Adipocyte (in vitro differentiated cells): ENCODE measurements at regions not wholly inside any gene's neighbourhood (a gene's known extent, or its start where the extent isn't known, plus 50 kb on each side); places are given as distances from the start of the nearest gene placed in this dataset.
"Not testable (repeated sequence)": the region's sequence is repeated elsewhere in the genome, so short reads cannot be mapped to it uniquely, and the experiment has no call there.

Experiments
- DNase-seq: peaks from one replicate; pipeline ENCODE4 v3.0.0-alpha.2; 2015; ENCODE audit warnings: low read depth
- H3K27me3 ChIP-seq: replicated peaks from 2 replicates; pipeline ENCODE4 v1.7.0; 2013; ENCODE audit warnings: mild to moderate bottlenecking, low read length, moderate library complexity; ENCODE audit not compliant: control insufficient read depth, insufficient read depth
- H3K36me3 ChIP-seq: 2 replicates; pipeline ENCODE4 v1.7.0; 2013; ENCODE audit warnings: low read length, mild to moderate bottlenecking, moderate library complexity; ENCODE audit not compliant: control insufficient read depth, insufficient read depth, severe bottlenecking
- H3K4me1 ChIP-seq: 2 replicates; pipeline ENCODE4 v1.7.0; 2013; ENCODE audit warnings: mild to moderate bottlenecking, low read length, moderate library complexity; ENCODE audit not compliant: control insufficient read depth, insufficient read depth
- H3K4me3 ChIP-seq: 2 replicates; pipeline ENCODE4 v1.7.0; 2013; ENCODE audit warnings: mild to moderate bottlenecking, low read length, moderate library complexity
- H3K9ac ChIP-seq: 2 replicates; pipeline ENCODE4 v1.7.0; 2013; ENCODE audit warnings: mild to moderate bottlenecking, low read length, moderate library complexity
- H3K9me3 ChIP-seq: 2 replicates; pipeline ENCODE4 v1.7.0; 2013; ENCODE audit warnings: mild to moderate bottlenecking, low read length, moderate library complexity; ENCODE audit not compliant: control insufficient read depth

DNA sequence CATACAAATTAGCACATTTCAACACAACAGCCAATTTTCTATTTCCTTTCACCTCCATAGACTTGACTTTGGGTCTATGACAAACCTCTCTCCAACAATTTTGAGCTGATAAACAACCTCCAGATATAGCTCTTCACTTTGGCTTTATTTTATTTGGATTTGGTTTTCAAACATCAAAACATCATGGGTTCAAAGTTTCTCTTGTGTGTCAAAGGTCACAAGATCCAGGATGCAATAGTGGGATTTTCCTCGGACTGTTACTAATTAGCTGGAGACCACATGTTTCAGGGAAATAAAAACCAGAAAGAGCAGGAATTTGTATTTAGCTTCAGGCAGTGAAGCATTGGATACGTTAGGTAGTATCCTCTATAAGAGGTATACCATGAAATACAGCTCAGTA, 351.0 kb upstream of the SOX9 start:
- Histone ChIP-seq H3K36me3 (no peaks in the 10 kb centered on the region), H3K9ac (no peak overlapping the region), H3K27me3 (no peaks in the 10 kb centered on the region), H3K4me3 (no peak overlapping the region), H3K4me1 (no peaks in the 10 kb centered on the region), H3K9me3 (peaks cover 8% of the 10 kb centered on the region)
- no peak for DNase-seq

DNA sequence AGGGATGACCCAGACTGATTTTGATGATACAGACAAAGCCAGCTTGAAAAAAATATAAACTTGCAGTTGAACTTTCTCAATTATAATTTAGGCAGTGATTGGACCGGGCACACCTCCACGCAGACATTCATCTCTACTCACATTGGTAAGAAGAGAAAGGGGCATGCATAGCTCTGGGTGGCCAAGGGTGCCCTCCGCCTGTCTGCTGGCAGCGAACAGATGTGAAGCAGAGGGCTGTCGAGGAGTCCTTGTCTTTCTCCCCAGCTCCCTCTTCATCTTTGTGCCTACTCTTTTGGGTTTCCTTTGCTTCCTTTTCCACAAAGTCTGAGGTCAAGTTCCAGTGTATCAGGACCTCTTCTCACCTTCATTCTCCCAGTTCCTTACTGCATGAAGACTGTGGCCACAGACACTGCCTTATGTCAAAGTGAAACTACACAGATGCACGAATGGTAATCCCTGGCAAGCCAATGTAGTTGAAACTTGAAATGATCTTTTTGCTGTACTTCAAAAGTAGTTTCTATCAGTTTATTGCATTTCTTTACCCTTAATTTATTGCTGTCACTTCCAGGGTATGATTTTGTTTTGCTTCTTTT, 343.7 kb upstream of the SOX9 start:
- Histone ChIP-seq H3K9me3 (peaks cover 5% of the 10 kb centered on the region), H3K4me3 (peak overlapping the region; percentile 20), H3K27me3 (no peaks in the 10 kb centered on the region), H3K36me3 (no peaks in the 10 kb centered on the region), H3K4me1 (no peaks in the 10 kb centered on the region), H3K9ac (no peak overlapping the region)
- no peak for DNase-seq

DNA sequence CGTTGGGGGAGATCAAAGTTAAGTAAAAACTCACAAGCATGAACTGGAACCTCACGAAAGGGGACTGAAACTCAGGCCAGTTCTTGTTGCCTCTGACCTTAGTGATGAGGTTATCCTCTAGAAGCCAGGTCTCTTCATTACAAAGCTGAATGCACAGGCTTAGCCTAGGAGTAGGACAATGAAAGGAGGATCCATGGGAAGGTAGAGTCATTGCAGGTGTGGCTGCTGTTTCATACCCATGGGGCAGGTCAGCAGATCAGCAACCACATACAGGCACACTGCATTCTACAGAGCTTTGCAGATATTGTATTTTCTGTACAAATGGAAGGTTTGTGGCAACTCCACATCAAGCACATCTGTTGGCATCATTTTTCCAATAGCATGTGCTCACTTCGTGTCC, 341.3 kb upstream of the SOX9 start:
- no peaks in the 10 kb centered on the region for H3K36me3 ChIP-seq

DNA sequence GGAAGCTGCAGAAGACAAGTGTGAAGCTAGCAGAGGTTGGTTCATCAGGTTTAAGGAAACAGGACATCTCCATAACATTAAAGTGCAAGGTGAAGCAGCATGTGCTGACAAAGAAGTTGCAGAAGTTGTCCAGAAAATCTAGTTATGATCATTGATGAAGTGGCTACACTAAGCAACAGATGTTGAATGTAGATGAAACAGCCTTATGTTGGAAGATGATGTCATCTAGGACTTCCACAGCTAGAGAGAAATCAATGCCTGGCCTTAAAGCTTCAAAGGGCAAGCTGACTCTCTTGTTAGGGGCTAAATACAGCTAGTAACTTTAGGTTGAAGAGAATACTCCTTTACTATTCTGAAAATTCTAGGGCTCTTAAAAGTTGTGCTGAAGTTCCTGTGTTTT, 340.2 kb upstream of the SOX9 start:
- Histone ChIP-seq H3K9ac (no peak overlapping the region), H3K4me3 (no peak overlapping the region), H3K27me3 (no peaks in the 10 kb centered on the region), H3K4me1 (no peaks in the 10 kb centered on the region), H3K36me3 (no peaks in the 10 kb centered on the region), H3K9me3 (no peaks in the 10 kb centered on the region)
- DNase-seq = no peak

More for the DNA sequence above, 341.3 kb upstream of the SOX9 start:
- Histone ChIP-seq H3K4me1 (no peaks in the 10 kb centered on the region), H3K9ac (no peak overlapping the region), H3K4me3 (no peak overlapping the region), H3K9me3 (no peaks in the 10 kb centered on the region), H3K27me3 (no peaks in the 10 kb centered on the region)
- no peak for DNase-seq

DNA sequence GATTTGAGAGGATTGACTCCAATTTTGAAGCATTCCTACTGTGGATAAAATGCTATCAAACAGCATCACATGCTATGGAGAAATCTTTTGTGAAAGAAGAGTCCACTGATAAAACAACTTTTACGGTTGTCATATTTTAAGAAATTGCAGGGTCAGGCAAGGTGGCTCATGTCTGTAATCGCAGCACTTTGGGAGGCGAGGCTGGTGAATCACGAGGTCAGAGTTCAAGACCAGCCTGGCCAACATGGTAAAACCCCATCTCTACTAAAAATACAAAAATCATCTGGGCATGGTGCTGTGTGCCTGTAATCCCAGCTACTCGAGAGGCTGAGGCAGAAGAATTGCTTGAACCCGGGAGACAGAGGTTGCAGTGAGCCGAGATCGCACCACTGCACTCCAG, 338.8 kb upstream of the SOX9 start:
- H3K4me1 ChIP-seq, DNase-seq, H3K9ac ChIP-seq, H3K36me3 ChIP-seq, H3K27me3 ChIP-seq, H3K4me3 ChIP-seq, H3K9me3 ChIP-seq: not testable (repeated sequence)

DNA sequence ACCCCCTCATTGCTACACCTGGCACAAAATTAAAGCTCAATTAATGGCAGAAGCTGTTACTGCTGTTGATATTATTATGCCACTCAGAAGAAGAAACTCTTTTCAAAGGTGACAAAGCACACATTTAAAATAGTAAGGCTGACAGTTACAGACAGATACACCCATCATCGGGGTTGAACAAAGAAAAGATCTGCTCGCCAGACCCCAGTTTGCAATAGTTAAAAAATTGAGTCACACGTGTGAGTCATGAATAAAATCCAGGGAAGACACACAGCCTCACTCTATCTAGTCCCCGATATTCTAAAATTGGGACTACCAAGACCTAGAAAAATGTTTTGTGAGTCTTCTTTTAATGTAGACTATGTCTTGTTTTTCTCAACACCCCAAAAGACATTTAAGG, 330.0 kb upstream of the SOX9 start:
- DNase-seq = no peak
- Histone ChIP-seq H3K36me3 (no peaks in the 10 kb centered on the region), H3K4me3 (no peak overlapping the region), H3K4me1 (peaks cover 10% of the 10 kb centered on the region), H3K27me3 (no peaks in the 10 kb centered on the region), H3K9ac (no peak overlapping the region), H3K9me3 (no peaks in the 10 kb centered on the region)

DNA sequence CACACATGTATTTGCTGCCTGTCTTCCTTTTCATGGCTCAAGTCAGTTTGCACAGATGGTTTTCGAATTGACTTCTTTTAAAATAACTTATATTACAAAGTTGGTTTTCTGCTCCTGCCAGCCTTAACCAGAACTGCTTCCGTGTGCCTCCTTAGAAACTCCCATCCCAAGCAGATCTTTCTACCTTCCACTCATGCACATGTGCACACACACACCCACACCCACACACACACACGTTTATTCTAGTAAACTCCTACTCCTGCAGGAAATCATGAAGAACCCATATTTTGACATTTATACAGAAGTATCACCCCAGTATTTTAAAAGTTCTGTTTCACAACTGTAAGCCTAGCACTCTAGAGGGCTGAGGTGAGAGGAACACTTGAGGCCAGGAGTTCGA, 329.5 kb upstream of the SOX9 start:
- H3K27me3 ChIP-seq = no peaks in the 10 kb centered on the region
- no peak overlapping the region for H3K4me3 ChIP-seq
- H3K4me1 ChIP-seq = peaks cover 10% of the 10 kb centered on the region
- no peak overlapping the region for H3K9ac ChIP-seq
- H3K36me3 ChIP-seq = no peaks in the 10 kb centered on the region
- no peak for DNase-seq
- H3K9me3 ChIP-seq = no peaks in the 10 kb centered on the region

DNA sequence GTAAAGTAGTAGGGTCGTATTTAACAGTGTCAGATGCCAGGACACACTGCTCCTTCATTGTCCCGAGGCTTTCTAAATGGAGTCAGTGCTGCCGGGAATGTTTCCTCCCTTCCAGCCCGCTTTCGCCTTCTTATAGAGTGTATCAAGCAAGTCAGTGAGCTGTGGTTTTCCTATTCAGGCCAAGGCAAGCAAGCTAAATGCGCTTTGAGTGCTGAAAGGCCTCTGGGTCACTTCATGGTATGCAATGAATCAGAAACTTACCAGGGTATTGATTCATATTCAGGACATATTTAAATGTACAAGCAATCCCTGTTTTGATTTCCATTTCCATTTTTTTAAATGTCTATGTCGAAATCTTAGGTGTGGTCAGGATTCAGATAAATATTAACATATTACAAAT, 327.9 kb upstream of the SOX9 start:
- DNase-seq = peak; percentile 19
- H3K4me1 ChIP-seq = peaks cover 10% of the 10 kb centered on the region
- no peak overlapping the region for H3K9ac ChIP-seq
- no peaks in the 10 kb centered on the region for H3K9me3 ChIP-seq
- H3K4me3 ChIP-seq = no peak overlapping the region
- H3K27me3 ChIP-seq = peaks cover 3% of the 10 kb centered on the region
- no peaks in the 10 kb centered on the region for H3K36me3 ChIP-seq

DNA sequence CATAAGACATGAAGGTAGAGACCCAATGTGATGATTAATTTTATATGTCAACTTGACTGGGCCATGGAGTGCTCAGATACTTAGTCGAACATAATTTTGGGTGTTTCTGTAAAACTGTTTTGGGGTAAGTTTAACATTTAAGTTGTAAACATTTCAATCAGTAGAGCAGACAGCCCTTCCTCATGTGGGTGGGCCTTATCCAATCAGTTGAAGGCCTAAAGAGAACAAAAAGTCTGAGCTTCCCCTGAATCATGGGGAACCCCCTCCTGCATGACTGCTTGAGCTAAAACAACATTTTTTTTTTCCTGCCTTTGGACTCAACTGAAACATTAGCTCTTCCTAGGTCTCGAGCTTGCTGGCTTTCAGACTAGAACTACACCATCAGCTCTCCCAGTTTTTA, 327.3 kb upstream of the SOX9 start:
- no peaks in the 10 kb centered on the region for H3K9me3 ChIP-seq
- no peak for DNase-seq
- no peak overlapping the region for H3K9ac ChIP-seq
- H3K27me3 ChIP-seq = peaks cover 3% of the 10 kb centered on the region
- H3K4me1 ChIP-seq = peaks cover 10% of the 10 kb centered on the region
- H3K36me3 ChIP-seq = no peaks in the 10 kb centered on the region
- no peak overlapping the region for H3K4me3 ChIP-seq

DNA sequence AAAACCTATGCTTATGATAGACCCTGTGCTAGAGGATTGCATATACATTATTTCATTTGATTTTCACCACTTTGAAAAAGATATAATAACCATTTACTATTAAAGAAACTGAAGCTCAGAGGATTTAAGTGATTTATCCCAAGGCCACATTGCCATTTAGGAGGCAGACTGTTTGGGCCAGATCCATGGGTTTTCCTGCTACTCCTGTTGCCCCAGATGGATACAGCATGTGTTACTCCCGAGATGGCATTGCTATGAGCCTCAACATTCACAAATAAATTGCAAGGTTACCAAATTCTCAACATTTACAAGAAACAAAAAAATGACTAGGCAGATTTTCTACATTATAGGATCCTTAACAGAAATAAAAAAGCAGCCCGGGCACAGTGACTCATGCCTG, 322.1 kb upstream of the SOX9 start:
- H3K9me3 ChIP-seq = no peaks in the 10 kb centered on the region
- DNase-seq = no peak
- no peaks in the 10 kb centered on the region for H3K36me3 ChIP-seq
- peaks cover 13% of the 10 kb centered on the region for H3K4me1 ChIP-seq
- no peak overlapping the region for H3K9ac ChIP-seq
- H3K4me3 ChIP-seq = no peak overlapping the region
- peaks cover 3% of the 10 kb centered on the region for H3K27me3 ChIP-seq

DNA sequence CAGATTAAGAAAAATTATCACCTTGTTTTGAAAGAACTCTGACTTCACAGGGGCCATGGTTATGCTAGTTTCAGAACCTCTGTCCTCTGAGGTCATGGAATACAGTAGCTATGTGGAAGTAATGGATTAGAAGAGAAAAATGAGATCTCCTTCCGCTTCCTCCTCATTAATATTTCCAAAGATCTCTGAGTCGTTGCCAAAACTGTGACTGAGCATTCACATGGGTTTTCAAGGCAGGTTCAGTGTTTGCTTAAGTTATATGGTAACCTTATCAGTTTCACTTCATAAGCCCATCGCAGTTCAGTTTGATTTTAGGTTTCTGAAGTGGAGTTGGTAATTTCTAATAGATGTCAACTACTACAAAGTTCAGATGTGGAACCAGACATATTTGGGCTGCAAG, 321.2 kb upstream of the SOX9 start:
- no peak for DNase-seq

DNA sequence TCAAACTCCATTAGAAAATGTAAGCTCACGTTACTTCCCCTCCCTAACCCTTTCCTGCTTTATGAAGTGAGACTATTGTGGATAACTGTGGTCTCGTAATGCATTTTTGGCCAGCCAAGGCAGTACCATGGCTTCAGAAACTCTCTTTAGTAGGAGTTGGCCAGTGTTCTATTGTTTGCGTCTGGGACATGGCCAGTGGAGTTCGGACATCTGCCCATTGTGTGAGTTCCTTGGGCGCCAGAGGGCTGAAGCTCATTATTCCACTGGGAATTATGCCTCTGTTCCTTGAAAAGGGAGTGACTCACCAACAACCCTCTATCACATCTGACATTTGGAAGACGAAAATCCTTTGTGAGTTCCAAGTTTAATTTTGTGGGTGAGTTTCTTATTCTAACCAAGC, 319.5 kb upstream of the SOX9 start:
- DNase-seq = no peak
- Histone ChIP-seq H3K4me3 (peak overlapping the region; percentile 42), H3K4me1 (peaks cover 13% of the 10 kb centered on the region), H3K9ac (no peak overlapping the region), H3K27me3 (peaks cover 3% of the 10 kb centered on the region), H3K9me3 (no peaks in the 10 kb centered on the region), H3K36me3 (no peaks in the 10 kb centered on the region)

More for the DNA sequence above, 321.2 kb upstream of the SOX9 start:
- H3K4me3 ChIP-seq = no peak overlapping the region
- no peak overlapping the region for H3K9ac ChIP-seq
- H3K4me1 ChIP-seq = peaks cover 13% of the 10 kb centered on the region
- H3K36me3 ChIP-seq = no peaks in the 10 kb centered on the region
- H3K27me3 ChIP-seq = peaks cover 3% of the 10 kb centered on the region
- no peaks in the 10 kb centered on the region for H3K9me3 ChIP-seq
